Forelimb muscle (tissue), 1 donor: ENCODE measurements at regions not wholly inside any gene's neighbourhood (a gene's known extent, or its start where the extent isn't known, plus 50 kb on each side); places are given as distances from the start of the nearest gene placed in this dataset.

ENCODE experiments used
- DNase-seq: peaks from one replicate; pipeline ENCODE4 v3.0.0-alpha.2; 2013; ENCODE audit warnings: low read depth

- DNase-seq = no peak
Measured at GRCh38 chr14:28681681-28682080, 84.9 kb upstream of the FOXG1 start.

DNA sequence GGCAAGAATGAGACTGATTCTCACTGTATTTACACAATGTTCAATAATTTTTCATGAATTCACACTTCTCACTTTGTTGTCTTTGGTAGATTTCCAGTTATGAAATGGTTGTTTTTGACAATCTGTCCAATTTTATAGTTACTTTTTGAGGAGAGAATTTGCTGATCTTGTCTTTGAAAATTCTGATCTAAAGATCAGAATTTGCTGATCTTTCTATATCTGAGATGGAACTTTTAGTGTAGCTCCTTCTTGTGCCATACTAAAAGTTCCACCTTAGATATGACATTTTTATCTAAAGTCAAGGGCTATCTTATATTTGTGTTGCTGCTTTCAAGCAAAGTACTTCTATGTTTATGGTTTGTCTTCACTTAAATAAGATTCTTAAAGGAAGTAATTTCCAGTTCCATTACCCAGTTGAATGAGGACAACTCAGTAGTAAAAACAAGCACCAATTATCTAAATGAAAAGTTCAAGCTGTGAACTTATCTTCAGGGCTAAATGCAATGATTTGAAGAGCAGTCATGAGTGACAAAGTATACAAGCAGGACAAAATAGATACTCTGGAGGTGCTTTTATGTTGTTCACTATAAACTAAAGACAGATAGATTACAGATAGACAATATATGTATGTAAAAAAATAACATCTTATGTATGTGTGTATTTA, 76.4 kb upstream of the FOXG1 start:
- DNase-seq = no peak

DNA sequence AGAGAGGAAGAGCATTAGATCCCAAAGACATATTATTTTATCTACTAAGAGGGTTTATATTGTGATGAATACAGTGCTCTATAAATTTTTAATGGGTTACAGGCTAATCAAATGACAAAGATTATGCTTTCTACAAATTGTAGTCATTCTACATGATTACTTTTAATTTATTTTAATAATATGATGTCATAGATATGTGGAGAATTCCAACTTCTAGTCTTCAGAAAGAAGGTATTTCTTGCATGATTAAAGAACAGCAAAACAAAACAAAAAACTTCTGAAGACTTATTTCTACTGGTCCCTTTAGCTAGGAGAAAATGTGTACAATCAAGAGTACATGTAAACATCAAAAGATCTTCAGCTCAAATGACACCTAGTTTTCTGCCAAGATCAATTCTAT, 71.5 kb upstream of the FOXG1 start:
- no peak for DNase-seq

DNA sequence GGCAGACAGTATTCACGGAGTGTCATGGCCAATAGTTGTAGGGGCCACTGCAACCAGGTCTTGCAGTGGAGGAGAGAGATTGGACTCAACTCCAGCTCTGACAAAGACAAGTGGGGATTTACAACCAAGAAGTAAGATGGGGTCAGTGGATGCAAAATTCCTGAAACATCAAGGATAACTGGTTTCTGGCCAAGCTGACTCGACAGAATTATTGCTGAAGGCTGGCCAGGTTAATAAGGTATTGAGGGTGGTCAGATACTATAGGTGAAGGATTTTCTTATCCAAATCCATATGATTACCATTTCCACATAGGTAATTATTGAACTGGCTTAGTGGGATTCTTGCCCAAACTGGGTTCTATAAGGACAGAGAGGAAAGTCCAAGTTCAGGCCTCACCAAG, 64.9 kb upstream of the FOXG1 start:
- DNase-seq = no peak

DNA sequence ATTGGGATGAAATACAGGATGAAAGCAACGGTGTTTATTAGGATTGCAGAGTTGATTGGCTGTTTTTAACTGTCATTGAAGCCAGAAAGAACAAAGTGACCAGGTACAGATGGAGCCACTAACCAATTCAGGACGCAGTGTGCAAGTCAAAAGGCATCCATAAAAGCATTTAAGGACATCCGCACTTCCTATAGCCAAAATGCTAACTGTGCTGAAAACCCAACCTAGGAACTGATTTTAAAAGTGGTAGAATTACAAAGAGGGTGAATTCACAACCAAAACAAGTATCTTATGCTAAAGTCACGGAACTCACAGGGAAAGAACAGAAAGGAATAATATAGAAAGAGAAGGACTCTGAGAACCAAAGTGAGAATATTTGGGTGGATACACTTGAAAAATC, 63.1 kb upstream of the FOXG1 start:
- DNase-seq = no peak

- no peak for DNase-seq
Measured at GRCh38 chr14:28704153-28704552, 62.4 kb upstream of the FOXG1 start.

- DNase-seq = no peak
Measured at GRCh38 chr14:28707814-28708213, 58.8 kb upstream of the FOXG1 start.

DNA sequence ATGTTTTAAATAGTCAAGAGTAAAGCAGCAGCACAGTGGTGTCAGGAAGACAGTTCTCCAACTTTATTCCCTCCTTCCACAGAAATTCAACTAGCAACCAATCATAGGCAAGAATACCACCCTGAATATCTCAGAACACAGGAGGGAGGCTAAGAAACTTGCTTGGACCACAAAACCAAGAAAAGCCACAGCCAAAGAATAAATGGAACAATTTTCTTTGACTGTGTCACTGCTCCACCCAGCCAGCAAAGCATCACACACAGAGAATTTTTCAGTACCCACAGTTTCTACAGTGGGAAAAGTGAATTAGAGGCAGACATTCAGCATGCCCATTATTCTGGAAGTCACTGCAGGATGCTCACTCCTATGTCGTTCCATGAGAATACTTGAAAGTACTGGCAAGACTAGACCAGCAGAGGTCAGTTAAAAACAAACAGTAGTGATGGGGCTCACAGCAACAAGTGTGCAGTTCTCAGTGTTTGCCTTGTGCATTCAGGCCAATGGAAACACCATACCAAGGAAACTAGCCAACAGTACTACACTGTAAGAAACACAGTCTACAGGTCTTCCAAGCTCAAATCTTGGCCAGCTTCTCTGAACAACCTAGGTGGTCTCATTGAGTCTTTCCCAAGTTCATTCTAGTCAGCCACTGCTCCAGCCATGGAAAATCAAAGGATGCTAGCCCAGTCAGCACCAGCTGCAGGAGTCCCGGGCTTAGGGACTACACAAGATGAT, 56.8 kb upstream of the FOXG1 start:
- no peak for DNase-seq
